HepG2 (cell line): ENCODE measurements at regions not wholly inside any gene's neighbourhood (a gene's known extent, or its start where the extent isn't known, plus 50 kb on each side); places are given as distances from the start of the nearest gene placed in this dataset.

Experiments used
- ATM ChIP-seq: fragments of 450-650 bp; IDR thresholded peaks from 2 replicates; pipeline ENCODE4 v1.7.1; 2017; ENCODE audit warnings: mild to moderate bottlenecking, borderline replicate concordance
- BHLHE40 ChIP-seq: IDR thresholded peaks from 2 replicates; pipeline ENCODE4 v1.6.1; 2011; ENCODE audit warnings: low read length, improper control_type of control experiment
- CTCF ChIP-seq: sonication (generic); formaldehyde crosslinking; IDR thresholded peaks from 2 replicates; pipeline ENCODE4 v1.5.0; 2020; ENCODE audit warnings: mild to moderate bottlenecking, missing genetic modification reagents, moderate library complexity
- ETV5 ChIP-seq: IDR thresholded peaks from 2 replicates; pipeline ENCODE4 v1.6.1; 2018; ENCODE audit warnings: missing biosample characterization, missing genetic modification reagents, inconsistent platforms, borderline replicate concordance
- HBP1 ChIP-seq: IDR thresholded peaks from 2 replicates; pipeline ENCODE4 v1.6.1; 2016; ENCODE audit warnings: low read depth, control low read depth
- IKZF4 ChIP-seq: sonication (generic); formaldehyde crosslinking; IDR thresholded peaks from 2 replicates; pipeline ENCODE4 v1.5.1; 2020; ENCODE audit warnings: borderline replicate concordance, mild to moderate bottlenecking, low read depth, missing genetic modification reagents; ENCODE audit errors: not compliant biosample characterization
- LBX2 ChIP-seq: sonication (generic); formaldehyde crosslinking; IDR thresholded peaks from 2 replicates; pipeline ENCODE4 v1.5.0; 2020; ENCODE audit warnings: missing genetic modification reagents, mild to moderate bottlenecking, borderline replicate concordance
- NCOR1 ChIP-seq: fragments of 200-600 bp; sonication (generic); IDR thresholded peaks from 2 replicates; pipeline ENCODE4 v1.7.0; 2017; ENCODE audit warnings: antibody characterized with exemption, low read length, borderline replicate concordance
- PHF21A ChIP-seq: sonication (generic); formaldehyde crosslinking; IDR thresholded peaks from 2 replicates; pipeline ENCODE4 v1.5.0; 2020; ENCODE audit warnings: mild to moderate bottlenecking, missing genetic modification reagents
- POGZ ChIP-seq: sonication (generic); formaldehyde crosslinking; IDR thresholded peaks from 2 replicates; pipeline ENCODE4 v1.4.0; 2020; ENCODE audit warnings: mild to moderate bottlenecking, missing genetic modification reagents
- REL ChIP-seq: sonication (generic); formaldehyde crosslinking; conservative IDR thresholded peaks from 2 replicates; pipeline ENCODE4 v1.8.0; 2022; ENCODE audit warnings: mild to moderate bottlenecking, missing genetic modification reagents, moderate library complexity
- RNF2 ChIP-seq: fragments of 450-650 bp; conservative IDR thresholded peaks from 2 replicates; pipeline ENCODE4 v1.6.1; 2016; ENCODE audit warnings: low read depth
- SALL2 ChIP-seq: sonication (generic); formaldehyde crosslinking; IDR thresholded peaks from 2 replicates; pipeline ENCODE4 v1.8.1; 2023; ENCODE audit warnings: mild to moderate bottlenecking, missing genetic modification reagents, inconsistent platforms
- SP140L ChIP-seq: sonication (generic); formaldehyde crosslinking; IDR thresholded peaks from 2 replicates; pipeline ENCODE4 v1.4.0; 2020; ENCODE audit warnings: missing genetic modification reagents, borderline replicate concordance
- THRA ChIP-seq: sonication (generic); formaldehyde crosslinking; IDR thresholded peaks from 2 replicates; pipeline ENCODE4 v1.4.0; 2020; ENCODE audit warnings: missing genetic modification reagents, borderline replicate concordance
- XRCC5 ChIP-seq: fragments of 200-400 bp; formaldehyde crosslinking; optimal IDR thresholded peaks from 2 replicates; pipeline ENCODE3; 2017; ENCODE audit warnings: mild to moderate bottlenecking, low read length
- ZBTB34 ChIP-seq: sonication (generic); formaldehyde crosslinking; IDR thresholded peaks from 2 replicates; pipeline ENCODE4 v1.8.0; 2022; ENCODE audit warnings: mild to moderate bottlenecking, missing genetic modification reagents
- ZFP36 ChIP-seq: fragments of 150-350 bp; IDR thresholded peaks from 2 replicates; pipeline ENCODE4 v1.6.1; 2018; ENCODE audit warnings: borderline replicate concordance, low read length, low read depth; ENCODE audit not compliant: partially characterized antibody
- ZFY ChIP-seq: sonication (generic); formaldehyde crosslinking; IDR thresholded peaks from 2 replicates; pipeline ENCODE4 v1.4.0; 2020; ENCODE audit warnings: missing genetic modification reagents
- ZNF557 ChIP-seq: sonication (generic); formaldehyde crosslinking; IDR thresholded peaks from 2 replicates; pipeline ENCODE4 v1.4.0; 2020; ENCODE audit warnings: missing genetic modification reagents
- ZNF569 ChIP-seq: sonication (generic); formaldehyde crosslinking; IDR thresholded peaks from 2 replicates; pipeline ENCODE4 v1.5.0; 2020; ENCODE audit warnings: mild to moderate bottlenecking, missing genetic modification reagents, moderate library complexity, borderline replicate concordance
- ZNF577 ChIP-seq: sonication (generic); formaldehyde crosslinking; IDR thresholded peaks from 2 replicates; pipeline ENCODE4 v1.4.0; 2020; ENCODE audit warnings: mild to moderate bottlenecking, low read depth, missing genetic modification reagents, borderline replicate concordance
- ZNF589 ChIP-seq: sonication (generic); formaldehyde crosslinking; conservative IDR thresholded peaks from 2 replicates; pipeline ENCODE4 v1.8.0; 2022; ENCODE audit warnings: mild to moderate bottlenecking, moderate library complexity, missing genetic modification reagents
- ZSCAN12 ChIP-seq: sonication (generic); formaldehyde crosslinking; IDR thresholded peaks from 2 replicates; pipeline ENCODE4 v1.9.0; 2021; ENCODE audit warnings: mild to moderate bottlenecking, missing genetic modification reagents

GRCh38 chr4:87912164-87913004 lies 63.1 kb upstream of the SPP1 start (continued):
- TF ChIP-seq THRA (no peak), NCOR1 (no peak), BHLHE40 (no peak), ZFY (CRISPR knock-in tag) (no peak), POGZ (CRISPR knock-in tag) (0 out of 2 replicates have a peak, but pooled peaks have one; percentile 5), ZNF569 (no peak), ZNF589 (no peak), RNF2 (no peak), IKZF4 (CRISPR knock-in tag) (no peak), REL (CRISPR knock-in tag) (no peak), XRCC5 (no peak), SP140L (no peak), ETV5 (CRISPR knock-in tag) (peak; percentile 66; the same call in 1 of the 2 replicates), ATM (no peak), PHF21A (CRISPR knock-in tag) (no peak), ZSCAN12 (CRISPR knock-in tag) (no peak), ZNF557 (CRISPR knock-in tag) (no peak), HBP1 (CRISPR knock-in tag) (no peak), SALL2 (CRISPR knock-in tag) (no peak), ZBTB34 (CRISPR knock-in tag) (no peak), LBX2 (CRISPR knock-in tag) (no peak), ZFP36 (no peak), ZNF577 (no peak), CTCF (no peak)
